ENCODE measurements at regions not wholly inside any gene's neighbourhood (a gene's known extent, or its start where the extent isn't known, plus 50 kb on each side); places are given as distances from the start of the nearest gene placed in this dataset.

DNA sequence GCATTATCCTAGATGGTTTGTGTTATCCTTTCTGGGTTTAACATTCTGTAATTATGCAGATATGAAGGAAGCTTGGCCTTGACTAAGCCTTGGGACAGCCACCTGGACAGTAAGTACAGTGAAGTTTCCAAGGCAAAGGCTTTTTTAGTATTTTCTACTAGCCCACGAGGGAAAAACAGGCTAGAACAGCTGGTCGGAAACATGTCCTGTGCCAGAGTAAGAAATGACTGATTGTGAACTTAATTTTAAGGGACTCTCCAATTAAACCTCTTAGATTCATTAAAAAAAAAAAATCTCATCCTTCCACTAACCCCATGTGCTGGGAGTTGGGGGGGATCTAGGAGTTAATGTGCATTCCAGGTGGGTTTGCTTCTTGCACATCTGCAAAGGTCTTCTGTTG lies 720.8 kb downstream of the SLC4A3 start:
- TF ChIP-seq, protein P1, sequence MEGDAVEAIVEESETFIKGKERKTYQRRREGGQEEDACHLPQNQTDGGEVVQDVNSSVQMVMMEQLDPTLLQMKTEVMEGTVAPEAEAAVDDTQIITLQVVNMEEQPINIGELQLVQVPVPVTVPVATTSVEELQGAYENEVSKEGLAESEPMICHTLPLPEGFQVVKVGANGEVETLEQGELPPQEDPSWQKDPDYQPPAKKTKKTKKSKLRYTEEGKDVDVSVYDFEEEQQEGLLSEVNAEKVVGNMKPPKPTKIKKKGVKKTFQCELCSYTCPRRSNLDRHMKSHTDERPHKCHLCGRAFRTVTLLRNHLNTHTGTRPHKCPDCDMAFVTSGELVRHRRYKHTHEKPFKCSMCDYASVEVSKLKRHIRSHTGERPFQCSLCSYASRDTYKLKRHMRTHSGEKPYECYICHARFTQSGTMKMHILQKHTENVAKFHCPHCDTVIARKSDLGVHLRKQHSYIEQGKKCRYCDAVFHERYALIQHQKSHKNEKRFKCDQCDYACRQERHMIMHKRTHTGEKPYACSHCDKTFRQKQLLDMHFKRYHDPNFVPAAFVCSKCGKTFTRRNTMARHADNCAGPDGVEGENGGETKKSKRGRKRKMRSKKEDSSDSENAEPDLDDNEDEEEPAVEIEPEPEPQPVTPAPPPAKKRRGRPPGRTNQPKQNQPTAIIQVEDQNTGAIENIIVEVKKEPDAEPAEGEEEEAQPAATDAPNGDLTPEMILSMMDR (IDR thresholded peaks at IDR 0.05), result no peak
- TF ChIP-seq POLR2A (IDR thresholded peaks at IDR 0.05), result no peak
- TF ChIP-seq EP300 (IDR thresholded peaks at IDR 0.05; ENCODE audit: low read depth), result no peak
- no peak for TF ChIP-seq POLR2AphosphoS5 (IDR thresholded peaks at IDR 0.05)
- no peak for DNase-seq
- in situ Hi-C loops (cut with MboI; ENCODE audit: low pct_ligation_motif_present in 1 of 4, low pct_unique_long_range_greater_than_20kb in 1 of 4, low sequenced_read_pairs in 3 of 4), result no loop called here
- WGBS, 2 donors (ENCODE audit: low coverage in 1 of 2), result 78 to 80% methylated on average over 2 of the region's 2 CpGs
- Histone ChIP-seq H3K4me3 (no peak overlapping the region), H3K36me3 (no peaks in the 10 kb centered on the region), H3K4me1 (no peaks in the 10 kb centered on the region), H3K27me3 (no peaks in the 10 kb centered on the region), H3K9me3 (no peaks in the 10 kb centered on the region), H3K27ac (no peak overlapping the region)
- intact Hi-C loops (cut with DNase I; ENCODE audit: low total_unique reads), result no loop called here

DNA sequence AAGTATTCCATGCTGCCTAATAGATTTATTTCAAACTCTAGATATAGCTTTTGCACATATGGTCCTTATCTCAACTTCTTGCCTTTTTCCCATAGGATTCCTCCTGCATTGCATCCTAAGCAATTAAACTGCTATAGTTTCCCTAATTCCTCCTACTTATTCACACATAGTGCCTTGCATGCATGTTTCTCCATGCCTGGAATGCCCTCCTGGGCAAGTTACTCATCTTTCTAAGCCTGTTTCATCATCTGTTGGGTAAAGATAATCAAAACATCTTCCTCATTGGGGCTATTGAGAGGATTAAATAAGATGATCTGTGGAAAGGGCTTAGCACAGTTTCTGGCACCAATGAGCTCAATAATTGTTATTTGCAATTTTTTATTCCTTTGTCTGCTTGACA lies 726.5 kb downstream of the SLC4A3 start:
- no peaks in the 10 kb centered on the region for H3K9me3 ChIP-seq
- intact Hi-C loops (cut with DNase I; ENCODE audit: low total_unique reads), result no loop called here
- in situ Hi-C loops (cut with MboI; ENCODE audit: low pct_ligation_motif_present in 1 of 4, low pct_unique_long_range_greater_than_20kb in 1 of 4, low sequenced_read_pairs in 3 of 4), result no loop called here

DNA sequence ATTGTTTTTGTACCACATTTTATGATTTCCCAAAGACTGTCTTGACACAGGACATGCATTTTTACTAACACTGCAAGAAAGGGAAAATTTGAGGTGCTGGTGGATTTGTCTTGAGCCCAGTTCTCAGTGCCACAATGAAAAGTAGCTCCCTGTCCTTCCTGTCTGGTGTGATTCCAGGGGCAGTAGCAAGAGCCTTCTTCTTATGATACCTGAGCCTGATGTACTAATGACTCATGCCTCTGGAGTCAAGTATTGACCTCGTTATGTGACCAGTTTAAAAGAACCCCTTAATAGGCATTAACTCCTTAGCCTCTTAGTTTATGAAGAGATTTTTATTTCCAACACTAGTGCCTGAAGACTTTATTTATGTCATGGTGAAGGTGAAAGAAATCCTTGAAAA lies 728.6 kb downstream of the SLC4A3 start:
- TF ChIP-seq, protein P1 (IDR thresholded peaks at IDR 0.05), result no peak
- TF ChIP-seq EP300 (IDR thresholded peaks at IDR 0.05; ENCODE audit: low read depth) (no peak), POLR2A (IDR thresholded peaks at IDR 0.05) (no peak), POLR2AphosphoS5 (IDR thresholded peaks at IDR 0.05) (no peak)
- no peaks in the 10 kb centered on the region for H3K36me3 ChIP-seq
- in situ Hi-C loops (cut with MboI; ENCODE audit: low pct_ligation_motif_present in 1 of 4, low pct_unique_long_range_greater_than_20kb in 1 of 4, low sequenced_read_pairs in 3 of 4), result no loop called here

More for the DNA sequence above, 726.5 kb downstream of the SLC4A3 start:
- H3K36me3 ChIP-seq, result no peaks in the 10 kb centered on the region
- H3K4me1 ChIP-seq, result no peaks in the 10 kb centered on the region
- H3K4me3 ChIP-seq, result no peak overlapping the region
- TF ChIP-seq POLR2AphosphoS5 (IDR thresholded peaks at IDR 0.05) (no peak), POLR2A (IDR thresholded peaks at IDR 0.05) (no peak), EP300 (IDR thresholded peaks at IDR 0.05; ENCODE audit: low read depth) (no peak)
- TF ChIP-seq, protein P1 (IDR thresholded peaks at IDR 0.05), result no peak
- DNase-seq, result no peak
- no peaks in the 10 kb centered on the region for H3K27me3 ChIP-seq
- H3K27ac ChIP-seq, result no peak overlapping the region

DNA sequence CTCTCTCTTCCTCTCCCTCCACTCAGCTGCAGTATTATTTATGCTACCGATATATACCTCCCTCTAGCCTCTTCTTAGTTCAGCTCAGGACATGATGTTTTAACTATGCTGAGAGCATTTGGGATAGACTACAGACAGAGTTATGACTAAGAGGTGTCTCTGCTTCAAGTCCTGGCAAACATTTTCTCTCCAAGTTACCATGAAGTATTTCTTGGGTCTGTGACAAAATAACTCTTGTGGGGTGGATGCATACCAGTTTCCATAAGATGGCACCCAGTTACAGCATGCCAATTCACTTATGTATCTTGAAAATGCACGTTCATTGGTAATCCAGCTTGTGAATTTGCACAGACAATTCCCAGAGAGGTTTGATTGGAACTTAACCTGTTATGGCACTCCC lies 737.6 kb downstream of the SLC4A3 start:
- intact Hi-C loops (cut with DNase I; ENCODE audit: low total_unique reads), result no loop called here
- DNase-seq, result no peak
- Histone ChIP-seq H3K27ac (no peak overlapping the region), H3K4me1 (no peaks in the 10 kb centered on the region), H3K36me3 (no peaks in the 10 kb centered on the region), H3K4me3 (no peak overlapping the region), H3K27me3 (no peaks in the 10 kb centered on the region), H3K9me3 (no peaks in the 10 kb centered on the region)
- in situ Hi-C loops (cut with MboI; ENCODE audit: low pct_ligation_motif_present in 1 of 4, low pct_unique_long_range_greater_than_20kb in 1 of 4, low sequenced_read_pairs in 3 of 4), result no loop called here
- WGBS, 2 donors (ENCODE audit: low coverage in 1 of 2), result 66 to 67% methylated on average over 2 of the region's 2 CpGs
- no peak for TF ChIP-seq POLR2AphosphoS5 (IDR thresholded peaks at IDR 0.05)
- no peak for TF ChIP-seq EP300 (IDR thresholded peaks at IDR 0.05; ENCODE audit: low read depth)
- TF ChIP-seq POLR2A (IDR thresholded peaks at IDR 0.05), result no peak
- TF ChIP-seq, protein P1 (IDR thresholded peaks at IDR 0.05), result no peak

More for the DNA sequence above, 728.6 kb downstream of the SLC4A3 start:
- Histone ChIP-seq H3K27ac (no peak overlapping the region), H3K9me3 (no peaks in the 10 kb centered on the region), H3K4me3 (no peak overlapping the region), H3K4me1 (no peaks in the 10 kb centered on the region), H3K27me3 (no peaks in the 10 kb centered on the region)
- intact Hi-C loops (cut with DNase I; ENCODE audit: low total_unique reads), result no loop called here
- no peak for DNase-seq
- 41% methylated on average over 1 of the region's 1 CpG; no CpG with 5 or more reads in 1 of the 2 donors for WGBS, 2 donors (ENCODE audit: low coverage in 1 of 2)

Data from transverse colon (tissue), 4 donors.